ENCODE measurements at regions not wholly inside any gene's neighbourhood (a gene's known extent, or its start where the extent isn't known, plus 50 kb on each side); places are given as distances from the start of the nearest gene placed in this dataset.
"Not testable (repeated sequence)": the region's sequence is repeated elsewhere in the genome, so short reads cannot be mapped to it uniquely, and the experiment has no call there.

GRCh38 chr1:79198832-79199231 lies 192.3 kb upstream of the ADGRL4 start:
- DNase-seq (ENCODE audit: low spot score), result no peak

GRCh38 chr1:79197421-79197820 lies 190.9 kb upstream of the ADGRL4 start:
- DNase-seq (ENCODE audit: low spot score), result peak; percentile 9

GRCh38 chr1:79196211-79196610 lies 189.7 kb upstream of the ADGRL4 start:
- no peak for DNase-seq (ENCODE audit: low spot score)

- DNase-seq (ENCODE audit: low spot score), result no peak
Measured at GRCh38 chr1:79193211-79194079, 186.9 kb upstream of the ADGRL4 start.

- no peak for DNase-seq (ENCODE audit: low spot score)
Measured at GRCh38 chr1:79190074-79190473, 183.5 kb upstream of the ADGRL4 start.

GRCh38 chr1:79188337-79188736 lies 181.8 kb upstream of the ADGRL4 start:
- peak; percentile 17 for DNase-seq (ENCODE audit: low spot score)

GRCh38 chr1:79186260-79186659 lies 179.7 kb upstream of the ADGRL4 start:
- no peak for DNase-seq (ENCODE audit: low spot score)

GRCh38 chr1:79177844-79178243 lies 171.3 kb upstream of the ADGRL4 start:
- no peak for DNase-seq (ENCODE audit: low spot score)

- DNase-seq (ENCODE audit: low spot score), result no peak
Measured at GRCh38 chr1:79161077-79161476, 154.5 kb upstream of the ADGRL4 start.

- no peak for DNase-seq (ENCODE audit: low spot score)
Measured at GRCh38 chr1:79155991-79156390, 149.5 kb upstream of the ADGRL4 start.

- no peak for DNase-seq (ENCODE audit: low spot score)
Measured at GRCh38 chr1:79151006-79151796, 144.7 kb upstream of the ADGRL4 start.

- no peak for DNase-seq (ENCODE audit: low spot score)
Measured at GRCh38 chr1:79150576-79150975, 144.0 kb upstream of the ADGRL4 start.

GRCh38 chr1:79138227-79138626 lies 131.7 kb upstream of the ADGRL4 start:
- not testable (repeated sequence) for DNase-seq (ENCODE audit: low spot score)

GRCh38 chr1:79133774-79134364 lies 127.3 kb upstream of the ADGRL4 start:
- DNase-seq (ENCODE audit: low spot score), result no peak

GRCh38 chr1:79131626-79132025 lies 125.1 kb upstream of the ADGRL4 start:
- no peak for DNase-seq (ENCODE audit: low spot score)

- DNase-seq (ENCODE audit: low spot score), result no peak
Measured at GRCh38 chr1:79129914-79130313, 123.4 kb upstream of the ADGRL4 start.

GRCh38 chr1:79128722-79129121 lies 122.2 kb upstream of the ADGRL4 start:
- DNase-seq (ENCODE audit: low spot score), result peak; percentile 8

- DNase-seq (ENCODE audit: low spot score), result peak; percentile 16
Measured at GRCh38 chr1:79124756-79125155, 118.2 kb upstream of the ADGRL4 start.

GRCh38 chr1:79122521-79122920 lies 116.0 kb upstream of the ADGRL4 start:
- DNase-seq (ENCODE audit: low spot score), result no peak

- no peak for DNase-seq (ENCODE audit: low spot score)
Measured at GRCh38 chr1:79117376-79117775, 110.8 kb upstream of the ADGRL4 start.

GRCh38 chr1:79113836-79114235 lies 107.3 kb upstream of the ADGRL4 start:
- no peak for DNase-seq (ENCODE audit: low spot score)

GRCh38 chr1:79110749-79111148 lies 104.2 kb upstream of the ADGRL4 start:
- no peak for DNase-seq (ENCODE audit: low spot score)

- DNase-seq (ENCODE audit: low spot score), result no peak
Measured at GRCh38 chr1:79109445-79109844, 102.9 kb upstream of the ADGRL4 start.
